Endothelial cell of umbilical vein (primary cell): ENCODE measurements at regions not wholly inside any gene's neighbourhood (a gene's known extent, or its start where the extent isn't known, plus 50 kb on each side); places are given as distances from the start of the nearest gene placed in this dataset.

Experiments used
- BruUV-seq: library from RNA; stranded (reverse); fragments of 400-500 nt; replicated peaks from 2 replicates; lab custom pipeline; 2021; lab: Mats Ljungman, UMichigan
- CTCF ChIA-PET: fragments of 300-600, 350-600 bp; sonication (Branson Sonifier 250); formaldehyde crosslinking; loops from one replicate; lab custom pipeline; 2021; ENCODE audit warnings: antibody characterized with exemption, inconsistent platforms; lab: Charles Lee
- POLR2A ChIA-PET: fragments of 300-600, 350-600 bp; sonication (Branson Sonifier 250); formaldehyde crosslinking; loops from one replicate; lab custom pipeline; 2021; ENCODE audit warnings: antibody characterized with exemption, inconsistent platforms; lab: Charles Lee
- DNase-seq: peaks from one replicate; pipeline ENCODE4 v3.0.0-alpha.2; 2011; ENCODE audit warnings: low read depth, low spot score
- FAIRE-seq: peaks from 2 replicates; lab custom pipeline; 2011; peaks lifted over from hg19 to GRCh38; lab: Jason Lieb, UNC
- H2AFZ ChIP-seq: 2 replicates; pipeline ENCODE4 v1.6.0; 2012; ENCODE audit warnings: low read depth, low read length, control low read depth, inconsistent platforms
- H3K27ac ChIP-seq: 2 replicates; pipeline ENCODE4 v1.5.1; 2011; ENCODE audit warnings: low read depth, mild to moderate bottlenecking, control low read depth, low read length, moderate library complexity; ENCODE audit not compliant: insufficient read depth
- H3K27me3 ChIP-seq, 2 experiments: 2 replicates each; pipeline versions ENCODE4 v1.6.0 to v1.6.1; 2011; ENCODE audit warnings: low read length in 2 of 2, mixed read lengths in 1 of 2; ENCODE audit not compliant: control insufficient read depth in 2 of 2, insufficient read depth in 2 of 2
- H3K36me3 ChIP-seq, 2 experiments: 2 replicates in 1 of 2; 3 replicates in 1 of 2; pipeline ENCODE4 v1.5.1; 2011; ENCODE audit warnings: low read length in 2 of 2, mild to moderate bottlenecking in 1 of 2, moderate library complexity in 1 of 2; ENCODE audit not compliant: control insufficient read depth in 2 of 2, insufficient read depth in 2 of 2; ENCODE audit errors: extremely low read depth in 1 of 2
- H3K4me1 ChIP-seq: 3 replicates; pipeline ENCODE4 v1.5.1; 2011; ENCODE audit warnings: mild to moderate bottlenecking, low read length; ENCODE audit not compliant: control insufficient read depth, insufficient read depth; ENCODE audit errors: extremely low read depth
- H3K4me2 ChIP-seq: 2 replicates; pipeline ENCODE4 v1.6.1; 2011; ENCODE audit warnings: low read length, control low read depth, mixed read lengths; ENCODE audit not compliant: insufficient read depth
- H3K4me3 ChIP-seq, 3 experiments: fragments of 200-600 bp in 1 of 3; sonication (generic), shearing (Covaris generic) in 1 of 3; replicated peaks in 1 of 3; 2 replicates each; pipeline ENCODE4 v1.5.1; 2011 to 2016; ENCODE audit warnings: control low read depth in 3 of 3, low read length in 3 of 3, mild to moderate bottlenecking in 2 of 3, inconsistent platforms in 1 of 3, low read depth in 1 of 3, moderate library complexity in 1 of 3; ENCODE audit not compliant: insufficient read depth in 1 of 3
- H3K79me2 ChIP-seq: 2 replicates; pipeline ENCODE4 v1.6.0; 2012; ENCODE audit warnings: low read length, inconsistent platforms; ENCODE audit not compliant: control insufficient read depth, insufficient read depth
- H3K9ac ChIP-seq: replicated peaks from 2 replicates; pipeline ENCODE3; 2011; ENCODE audit warnings: low read length, control low read depth; ENCODE audit not compliant: insufficient read depth; ENCODE audit errors: extremely low read depth
- H3K9me1 ChIP-seq: replicated peaks from 3 replicates; pipeline ENCODE4 v1.6.0; 2011; ENCODE audit warnings: mild to moderate bottlenecking, low read length; ENCODE audit not compliant: control insufficient read depth, insufficient read depth; ENCODE audit errors: extremely low read depth
- H3K9me3 ChIP-seq: replicated peaks from 2 replicates; pipeline ENCODE4 v1.5.1; 2012; ENCODE audit warnings: low read length, inconsistent platforms; ENCODE audit not compliant: control insufficient read depth, insufficient read depth
- H4K20me1 ChIP-seq: replicated peaks from 2 replicates; pipeline ENCODE3; 2011; ENCODE audit warnings: mild to moderate bottlenecking, low read length; ENCODE audit not compliant: control insufficient read depth, insufficient read depth; ENCODE audit errors: extremely low read depth
- CTCF ChIP-seq, 2 donors: IDR thresholded peaks; 1 replicate in 1 of 2; 2 replicates in 1 of 2; pipeline ENCODE4 v1.5.1; 2011; ENCODE audit warnings: low read length in 2 of 2, mild to moderate bottlenecking in 2 of 2, moderate library complexity in 2 of 2, control low read depth in 1 of 2, inconsistent platforms in 1 of 2, low read depth in 1 of 2; ENCODE audit not compliant: insufficient read depth in 1 of 2; ENCODE audit errors: extremely low read depth in 1 of 2
- EZH2 ChIP-seq: IDR thresholded peaks from 2 replicates; pipeline ENCODE4 v1.6.1; 2012; ENCODE audit warnings: borderline replicate concordance, low read depth, mild to moderate bottlenecking, moderate library complexity, low read length, inconsistent platforms; ENCODE audit not compliant: severe bottlenecking
- FOS ChIP-seq: IDR thresholded peaks from 2 replicates; pipeline ENCODE4 v1.6.1; 2011; ENCODE audit warnings: mild to moderate bottlenecking, low read length, moderate library complexity, borderline replicate concordance; ENCODE audit not compliant: insufficient read depth
- GATA2 ChIP-seq: IDR thresholded peaks from 2 replicates; pipeline ENCODE4 v1.7.0; 2011; ENCODE audit warnings: low read depth, mild to moderate bottlenecking, moderate library complexity, mixed read lengths, low read length; ENCODE audit not compliant: insufficient read length, insufficient read depth
- JUN ChIP-seq: IDR thresholded peaks from 2 replicates; pipeline ENCODE4 v1.6.1; 2011; ENCODE audit warnings: borderline replicate concordance, low read depth; ENCODE audit not compliant: insufficient read length, insufficient read depth
- MYC ChIP-seq: IDR thresholded peaks from one replicate; pipeline ENCODE4 v1.6.1; 2011; ENCODE audit warnings: mild to moderate bottlenecking, low read depth, low read length
- POLR2A ChIP-seq: IDR thresholded peaks from 2 replicates; pipeline ENCODE4 v1.6.1; 2012; ENCODE audit warnings: low read depth, mild to moderate bottlenecking, control low read depth, low read length
- POLR2AphosphoS5 ChIP-seq: IDR thresholded peaks from 2 replicates; pipeline ENCODE4 v1.6.1; 2012; ENCODE audit warnings: low read depth, mild to moderate bottlenecking, control low read depth, low read length, moderate library complexity; ENCODE audit not compliant: insufficient read depth
- dilution Hi-C: fragments of 300-500 bp; cut with MboI; formaldehyde crosslinking; loops from one replicate; pipeline ENCODE4 v1.15.0; 2019; ENCODE audit warnings: low sequenced_read_pairs; ENCODE audit not compliant: extremely low pct_ligation_motif_present
- intact Hi-C: fragments of 100-400 bp; cut with micrococcal nuclease; formaldehyde crosslinking; loops from one replicate; pipeline ENCODE4 v1.10.0; 2022
- TF ChIP-seq, protein P1 (sequence below): IDR thresholded peaks from 2 replicates; pipeline ENCODE4 v1.6.1; 2011; ENCODE audit not compliant: insufficient read depth, insufficient read length

- H3K9me3 ChIP-seq: no peaks in the 10 kb centered on the region
- H3K79me2 ChIP-seq: no peaks in the 10 kb centered on the region
- no peak for TF ChIP-seq POLR2A
- no peak for TF ChIP-seq GATA2
- no peak for TF ChIP-seq CTCF (IDR thresholded peaks at IDR 0.05; ENCODE audit: extremely low read depth in 1 of 2, insufficient read depth in 1 of 2, low read depth in 1 of 2, low read length in 2 of 2)
- no peak for TF ChIP-seq FOS
- TF ChIP-seq JUN: no peak
- no peak for TF ChIP-seq MYC
- TF ChIP-seq POLR2AphosphoS5: no peak
- no peak for TF ChIP-seq EZH2
- TF ChIP-seq, protein P1, sequence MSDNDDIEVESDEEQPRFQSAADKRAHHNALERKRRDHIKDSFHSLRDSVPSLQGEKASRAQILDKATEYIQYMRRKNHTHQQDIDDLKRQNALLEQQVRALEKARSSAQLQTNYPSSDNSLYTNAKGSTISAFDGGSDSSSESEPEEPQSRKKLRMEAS: no peak
- intact Hi-C loops: no loop called here
- no TSS peak for BruUV-seq
- no peaks in the 10 kb centered on the region for H3K9me1 ChIP-seq
- H2AFZ ChIP-seq: no peak overlapping the region
- no peak overlapping the region for H3K27ac ChIP-seq
- dilution Hi-C loops: no loop called here
- no peak for DNase-seq
- CTCF ChIA-PET: interaction anchor here (1.5 kb wide), 1 partner anchor 22 kb away, joined by 4 read pairs; no protein-coding TSS in a partner anchor
- H3K27me3 ChIP-seq: no peaks in the 10 kb centered on the region
- POLR2A ChIA-PET: no interaction called here
- H3K9ac ChIP-seq: no peak overlapping the region
- H3K36me3 ChIP-seq: no peaks in the 10 kb centered on the region
- no peak overlapping the region for H3K4me2 ChIP-seq
- no peak overlapping the region for H3K4me3 ChIP-seq
- no peak for FAIRE-seq
- H3K4me1 ChIP-seq: no peaks in the 10 kb centered on the region
- H4K20me1 ChIP-seq: no peaks in the 10 kb centered on the region
Observed at GRCh38 chr3:99442599-99442998, 195.8 kb upstream of the COL8A1 start.
